ENCODE measurements at regions not wholly inside any gene's neighbourhood (a gene's known extent, or its start where the extent isn't known, plus 50 kb on each side); places are given as distances from the start of the nearest gene placed in this dataset.
A peak's percentile ranks its signal among the peaks of the same experiment; 100 is the strongest.
"Not testable (repeated sequence)": the region's sequence is repeated elsewhere in the genome, so short reads cannot be mapped to it uniquely, and the experiment has no call there.

DNA sequence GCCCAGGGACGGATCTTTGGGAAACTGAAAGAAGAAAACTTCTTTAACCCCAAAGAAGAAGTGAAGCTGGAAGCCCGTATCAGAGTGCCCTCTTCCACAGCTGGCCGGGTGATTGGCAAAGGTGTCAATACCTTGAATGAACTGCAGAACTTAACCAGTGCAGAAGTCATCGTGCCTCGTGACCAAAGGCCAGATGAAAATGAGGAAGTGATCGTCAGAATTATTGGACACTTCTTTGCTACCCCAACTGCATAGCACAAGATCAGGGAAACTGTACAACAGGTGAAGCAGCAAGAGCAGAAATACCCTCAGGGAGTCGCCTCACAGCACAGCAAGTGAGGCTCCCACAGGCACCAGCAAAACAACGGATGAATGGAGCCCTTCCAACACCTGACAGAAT, 114.0 kb downstream of the NBPF12 start:
- no peak for FAIRE-seq
- POLR2A ChIA-PET: no interaction called here
- 33% methylated on average over 8 of the region's 8 CpGs for WGBS (ENCODE audit: missing lambda C conversion rate)

GRCh38 chr1:147051136-147051535, 113.0 kb downstream of the NBPF12 start:
- ChIA-PET CTCF (no interaction called here), POLR2A (no interaction called here)
- no peak for DNase-seq (ENCODE audit: low read depth in 1 of 2, low spot score in 1 of 2)
- Histone ChIP-seq H3K27ac (no peak overlapping the region), H3K9me3 (no peaks in the 10 kb centered on the region), H3K4me2 (no peak overlapping the region), H3K4me1 (no peaks in the 10 kb centered on the region), H3K4me3 (no peak overlapping the region)
- ATAC-seq: no peak
- FAIRE-seq: no peak
- WGBS (ENCODE audit: missing lambda C conversion rate): 39% methylated on average over 10 of the region's 10 CpGs
- no peak for TF ChIP-seq POLR2AphosphoS2 (conservative IDR thresholded peaks at IDR 0.05; ENCODE audit: low read length)
- TF ChIP-seq HOXB5 (CRISPR knock-in tag; IDR thresholded peaks at IDR 0.05): no peak
- no peak for TF ChIP-seq PBX3 (IDR thresholded peaks at IDR 0.05)
- TF ChIP-seq HOXA7 (CRISPR knock-in tag; IDR thresholded peaks at IDR 0.05): no peak
- no peak for TF ChIP-seq BCL3 (IDR thresholded peaks at IDR 0.05)

More for the DNA sequence above, 114.0 kb downstream of the NBPF12 start:
- Histone ChIP-seq H3K9me3 (no peaks in the 10 kb centered on the region), H3K4me2 (no peak overlapping the region), H3K4me1 (no peaks in the 10 kb centered on the region), H3K27ac (no peak overlapping the region), H3K4me3 (no peak overlapping the region)
- no peak for ATAC-seq
- no peak for DNase-seq (ENCODE audit: low read depth in 1 of 2, low spot score in 1 of 2)
- CTCF ChIA-PET: no interaction called here
- no peak for TF ChIP-seq CEBPB (IDR thresholded peaks at IDR 0.05)
- no peak for TF ChIP-seq KDM5A (IDR thresholded peaks at IDR 0.05)
- no peak for TF ChIP-seq MAFK (IDR thresholded peaks at IDR 0.05; ENCODE audit: partially characterized antibody)
- no peak for TF ChIP-seq KDM1A (IDR thresholded peaks at IDR 0.05; ENCODE audit: low read depth)
- TF ChIP-seq EP300 (IDR thresholded peaks at IDR 0.05): no peak
- no peak for TF ChIP-seq EHMT2 (IDR thresholded peaks at IDR 0.05; ENCODE audit: low read depth)
- TF ChIP-seq FOSL2 (IDR thresholded peaks at IDR 0.05): no peak
- TF ChIP-seq FOSL2 (CRISPR knock-in tag; IDR thresholded peaks at IDR 0.05): no peak
- no peak for TF ChIP-seq RARB (CRISPR knock-in tag; IDR thresholded peaks at IDR 0.05)
- TF ChIP-seq HDAC2 (IDR thresholded peaks at IDR 0.05): no peak

GRCh38 chr1:147050654-147051053, 112.5 kb downstream of the NBPF12 start:
- FAIRE-seq (no peak), ATAC-seq (no peak), DNase-seq (ENCODE audit: low read depth in 1 of 2, low spot score in 1 of 2) (no peak)
- no peak overlapping the region for H3K4me2 ChIP-seq
- no peak overlapping the region for H3K27ac ChIP-seq
- no peaks in the 10 kb centered on the region for H3K4me1 ChIP-seq
- POLR2A ChIA-PET: no interaction called here
- no peak overlapping the region for H3K4me3 ChIP-seq
- H3K9me3 ChIP-seq: no peaks in the 10 kb centered on the region; the same call in 2 of the 3 replicates
- WGBS (ENCODE audit: missing lambda C conversion rate): 67% methylated on average over 18 of the region's 31 CpGs
- CTCF ChIA-PET: no interaction called here
- no peak for TF ChIP-seq ZC3H11A (IDR thresholded peaks at IDR 0.05)
- TF ChIP-seq ELK1 (IDR thresholded peaks at IDR 0.05; ENCODE audit: low read depth, low read length): no peak
- no peak for TF ChIP-seq CHD2 (IDR thresholded peaks at IDR 0.05; ENCODE audit: low read length, partially characterized antibody)
- no peak for TF ChIP-seq CBX2 (IDR thresholded peaks at IDR 0.05; ENCODE audit: borderline replicate concordance, low read depth)
- no peak for TF ChIP-seq SREBF2 (IDR thresholded peaks at IDR 0.05)
- no peak for TF ChIP-seq NFE2L2 (conservative IDR thresholded peaks at IDR 0.05; ENCODE audit: low read length)
- no peak for TF ChIP-seq E2F6 (IDR thresholded peaks at IDR 0.05; ENCODE audit: borderline replicate concordance, low read depth)
- TF ChIP-seq HOXB13 (CRISPR knock-in tag; IDR thresholded peaks at IDR 0.05; ENCODE audit: low read depth): no peak
- no peak for TF ChIP-seq POLR2A (IDR thresholded peaks at IDR 0.05; ENCODE audit: low read length)
- no peak for TF ChIP-seq MAFK (IDR thresholded peaks at IDR 0.05; ENCODE audit: partially characterized antibody)
- TF ChIP-seq BHLHE40 (IDR thresholded peaks at IDR 0.05; ENCODE audit: low read depth, low read length): no peak
- no peak for TF ChIP-seq HOXA7 (CRISPR knock-in tag; IDR thresholded peaks at IDR 0.05)
- TF ChIP-seq HOXB5 (CRISPR knock-in tag; IDR thresholded peaks at IDR 0.05): no peak
- no peak for TF ChIP-seq HDAC2 (IDR thresholded peaks at IDR 0.05)
- TF ChIP-seq RARB (CRISPR knock-in tag; IDR thresholded peaks at IDR 0.05): no peak
- TF ChIP-seq HEYL (CRISPR knock-in tag; IDR thresholded peaks at IDR 0.05): no peak
- TF ChIP-seq, protein P1, sequence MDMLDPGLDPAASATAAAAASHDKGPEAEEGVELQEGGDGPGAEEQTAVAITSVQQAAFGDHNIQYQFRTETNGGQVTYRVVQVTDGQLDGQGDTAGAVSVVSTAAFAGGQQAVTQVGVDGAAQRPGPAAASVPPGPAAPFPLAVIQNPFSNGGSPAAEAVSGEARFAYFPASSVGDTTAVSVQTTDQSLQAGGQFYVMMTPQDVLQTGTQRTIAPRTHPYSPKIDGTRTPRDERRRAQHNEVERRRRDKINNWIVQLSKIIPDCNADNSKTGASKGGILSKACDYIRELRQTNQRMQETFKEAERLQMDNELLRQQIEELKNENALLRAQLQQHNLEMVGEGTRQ (IDR thresholded peaks at IDR 0.05): no peak

- H3K27ac ChIP-seq; H3K4me3 ChIP-seq; H3K4me1 ChIP-seq; ATAC-seq; H3K9me3 ChIP-seq; DNase-seq (ENCODE audit: low read depth in 1 of 2, low spot score in 1 of 2); POLR2A ChIA-PET; H3K4me2 ChIP-seq; CTCF ChIA-PET: not testable (repeated sequence)
- WGBS (ENCODE audit: missing lambda C conversion rate): 49% methylated on average over 4 of the region's 4 CpGs
- peak; percentile 76 for FAIRE-seq
Measured at GRCh38 chr1:147046863-147047394, 108.8 kb downstream of the NBPF12 start.
